GM21723 (cell line): ENCODE measurements at regions not wholly inside any gene's neighbourhood (a gene's known extent, or its start where the extent isn't known, plus 50 kb on each side); places are given as distances from the start of the nearest gene placed in this dataset.

Experiments
- ATAC-seq: cut with Tn5 transposase; IDR thresholded peaks from one replicate; pipeline ENCODE4 v1.9.1; 2021; ENCODE audit warnings: mild to moderate bottlenecking, moderate library complexity; ENCODE audit not compliant: unreplicated experiment

GRCh38 chrX:45894864-45895645 is 650.2 kb downstream of the ZNF674 start:
- ATAC-seq: no peak

DNA sequence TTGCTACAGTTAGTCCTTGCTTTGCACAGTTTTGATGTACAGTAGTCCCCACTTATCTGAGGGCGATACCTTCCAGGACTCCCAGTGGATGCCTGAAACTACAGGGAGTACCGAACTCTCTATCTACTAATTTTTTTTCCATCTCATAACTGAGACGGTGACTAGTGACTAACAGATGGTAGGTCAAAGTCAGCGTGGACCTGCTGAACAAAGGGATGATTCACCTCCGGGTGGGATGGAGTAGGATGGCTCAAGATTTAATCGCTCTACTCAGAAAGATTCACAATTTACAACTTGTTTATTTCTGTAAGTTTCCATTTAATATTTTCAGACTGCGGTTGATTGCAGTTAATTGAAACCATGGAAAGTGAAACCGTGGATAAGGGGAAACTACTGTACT is 655.8 kb downstream of the ZNF674 start:
- no peak for ATAC-seq

DNA sequence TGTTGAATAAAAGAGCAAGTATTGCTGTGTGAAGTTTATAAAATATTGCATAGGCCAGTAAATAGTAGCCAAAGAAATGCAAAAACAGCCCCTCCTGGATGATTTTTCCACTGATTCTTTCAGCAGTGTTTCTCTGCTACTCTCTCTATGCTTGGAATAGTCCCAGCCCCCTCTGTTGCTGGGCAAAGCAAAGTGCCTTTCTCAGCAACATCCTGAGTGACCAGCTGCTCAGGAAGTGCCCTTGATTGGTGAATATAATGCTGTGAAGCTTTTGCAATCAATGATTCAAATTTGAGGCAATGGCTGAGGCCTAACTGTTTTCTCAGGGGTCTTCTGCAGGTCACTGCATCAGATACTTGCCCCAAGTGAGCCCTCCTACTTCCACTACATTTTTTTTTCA is 656.7 kb downstream of the ZNF674 start:
- no peak for ATAC-seq

- ATAC-seq: no peak
Measured at GRCh38 chrX:45885931-45886330, 659.3 kb downstream of the ZNF674 start.

DNA sequence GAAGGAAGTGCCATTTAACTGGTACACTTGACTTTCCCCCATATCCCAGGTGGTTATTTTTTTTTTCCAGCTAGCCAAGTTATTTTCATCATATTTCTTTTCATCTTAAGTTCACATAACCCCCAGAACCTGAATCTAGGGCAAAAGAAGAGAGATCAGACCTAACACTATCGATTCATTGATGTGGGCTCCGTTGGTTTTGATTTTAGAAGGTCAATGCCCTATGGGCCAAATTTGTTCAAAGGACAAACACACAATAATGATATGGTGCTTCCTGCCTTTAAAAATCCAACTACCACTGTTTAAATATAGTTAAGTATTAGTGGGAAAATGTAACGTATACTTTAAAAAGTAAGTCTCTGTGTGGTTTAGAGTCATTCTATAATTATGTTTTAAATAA is 665.7 kb downstream of the ZNF674 start:
- no peak for ATAC-seq

DNA sequence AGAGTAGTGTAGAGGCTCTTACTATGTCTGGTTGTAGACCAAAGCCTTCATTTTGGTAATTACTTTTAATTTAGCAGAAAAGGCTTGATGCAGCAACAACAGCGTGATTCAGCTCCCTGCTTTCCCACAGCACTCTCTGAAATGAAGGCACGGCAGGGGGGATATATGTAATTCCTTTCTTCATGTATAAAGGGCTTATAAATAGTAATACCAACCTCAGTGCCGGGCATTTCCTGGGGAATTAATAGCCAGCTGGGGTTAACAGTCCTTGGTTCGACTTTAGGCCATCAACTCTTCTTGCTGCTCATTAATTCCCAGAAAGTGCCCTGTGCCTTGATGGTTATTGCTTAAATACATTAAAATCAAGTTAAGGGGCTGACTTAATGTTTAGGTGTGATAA is 669.0 kb downstream of the ZNF674 start:
- no peak for ATAC-seq

DNA sequence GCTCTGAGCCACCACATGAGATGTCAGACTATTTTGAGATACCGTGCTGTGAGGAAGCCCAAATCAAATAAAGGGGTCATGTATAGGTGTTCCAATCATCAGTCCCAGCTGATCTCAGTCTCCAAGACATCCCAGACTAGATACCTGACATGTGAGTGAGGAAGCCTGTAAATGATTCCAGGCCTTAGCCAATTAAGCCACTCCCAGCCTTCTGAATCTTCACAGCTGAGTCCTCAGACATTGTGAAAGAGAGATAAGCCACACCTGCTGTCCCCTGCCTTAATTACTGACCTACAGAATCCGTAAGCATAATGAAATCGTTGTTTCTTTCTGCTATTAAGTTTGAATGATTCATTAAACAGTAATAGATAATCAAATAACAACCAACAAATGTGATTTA is 671.4 kb downstream of the ZNF674 start:
- no peak for ATAC-seq

- no peak for ATAC-seq
Measured at GRCh38 chrX:45872480-45872879, 671.8 kb upstream of the DIPK2B start.

DNA sequence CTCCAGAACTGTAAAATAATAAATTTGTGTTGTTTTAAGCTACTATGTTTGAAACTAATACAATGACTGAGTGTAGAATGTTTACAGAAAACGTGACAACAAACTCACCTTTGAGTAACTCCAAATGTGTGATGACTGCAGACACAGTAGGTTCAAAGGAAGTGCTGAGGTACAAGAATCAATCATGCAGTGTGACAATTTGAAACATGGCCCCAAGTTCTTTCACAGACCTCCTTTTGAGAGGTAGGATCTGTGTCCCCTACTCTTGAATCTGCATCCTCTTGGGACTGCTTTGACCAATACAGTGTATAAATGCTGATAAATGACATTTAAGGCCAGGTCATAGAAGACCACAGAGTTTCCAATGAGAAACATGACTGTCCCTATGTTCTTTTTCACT is 667.7 kb upstream of the DIPK2B start:
- ATAC-seq: no peak

GRCh38 chrX:45862801-45863200 is 662.1 kb upstream of the DIPK2B start:
- ATAC-seq: no peak

DNA sequence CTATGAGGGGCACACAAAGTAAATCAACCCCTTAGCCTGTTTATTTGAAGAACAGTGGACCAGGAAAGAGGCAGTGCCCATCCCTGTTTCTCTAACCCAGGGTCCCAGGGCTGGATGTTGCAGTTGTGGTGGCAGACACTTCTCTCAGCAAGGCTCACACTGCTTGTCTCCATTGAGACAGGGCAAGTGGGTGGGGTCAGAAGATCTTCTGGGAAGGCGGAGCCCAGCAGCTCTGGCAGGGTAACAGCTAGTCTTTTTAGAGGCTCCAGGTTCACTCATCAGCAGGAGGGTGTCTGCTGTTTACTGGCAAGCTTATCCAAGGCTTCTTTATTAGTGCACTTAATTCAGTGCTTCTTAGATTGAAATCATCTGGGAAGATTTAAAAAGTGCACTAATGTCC is 659.8 kb upstream of the DIPK2B start:
- ATAC-seq: no peak

GRCh38 chrX:45859407-45859806 is 658.7 kb upstream of the DIPK2B start:
- ATAC-seq: no peak

GRCh38 chrX:45852884-45853283 is 652.2 kb upstream of the DIPK2B start:
- ATAC-seq: no peak

DNA sequence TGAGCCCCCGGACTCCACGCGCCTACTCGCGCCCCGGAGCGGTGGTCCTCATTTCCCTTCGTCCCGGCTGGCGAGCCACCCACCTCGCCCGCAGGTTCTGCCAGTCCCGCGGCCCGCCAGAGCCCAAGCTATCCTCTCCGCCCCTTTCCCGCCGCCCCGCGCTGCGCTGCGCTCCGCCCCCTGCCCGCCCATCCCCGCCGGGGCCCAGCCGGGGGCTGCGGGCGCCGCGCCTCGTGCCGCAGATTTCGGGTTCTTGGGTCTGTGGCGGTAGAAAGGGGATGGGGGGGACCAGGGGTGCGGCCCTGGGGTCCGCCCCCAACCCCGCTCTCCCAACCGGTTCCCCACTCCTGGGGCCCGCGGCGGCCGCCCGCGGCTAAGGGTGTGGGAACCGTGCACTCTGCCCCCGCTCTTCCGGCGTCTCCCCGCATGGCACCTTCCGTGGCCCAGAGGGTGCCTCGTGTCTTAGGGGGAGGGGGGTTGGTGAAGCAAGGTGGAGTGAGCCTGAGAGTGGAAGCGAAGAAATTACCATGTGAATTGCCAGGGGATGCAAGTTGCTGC is 650.8 kb upstream of the DIPK2B start:
- no peak for ATAC-seq

GRCh38 chrX:45850775-45851433 is 650.2 kb upstream of the DIPK2B start:
- no peak for ATAC-seq

DNA sequence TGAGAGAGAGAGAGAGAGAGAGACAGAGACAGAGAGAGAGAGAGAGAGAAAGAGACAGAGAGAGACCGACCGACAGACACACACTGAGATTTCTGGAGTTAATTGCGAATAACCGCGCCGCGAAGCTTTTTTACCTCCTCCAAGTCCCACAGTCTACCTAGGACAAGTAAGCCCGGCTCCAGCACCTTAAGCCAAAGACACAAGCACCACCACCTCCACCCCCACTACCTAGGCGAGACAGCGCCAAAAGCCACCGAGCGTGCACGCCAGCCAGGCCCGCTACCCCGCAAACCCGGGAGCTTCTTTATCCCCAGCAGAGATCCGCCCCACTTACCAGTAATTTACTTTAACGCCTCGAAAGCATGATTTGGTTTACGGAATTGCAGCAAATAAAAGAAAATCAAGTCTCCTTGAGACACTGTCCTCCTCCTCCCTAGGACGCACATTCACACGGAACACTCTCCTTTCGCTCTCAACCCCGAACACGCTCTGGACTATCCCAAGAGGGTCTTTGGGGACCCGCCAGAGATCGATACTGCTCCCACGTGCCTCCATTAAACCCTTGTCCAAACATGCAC is 649.6 kb upstream of the DIPK2B start:
- ATAC-seq: no peak

- ATAC-seq: no peak
Measured at GRCh38 chrX:45849261-45849862, 648.7 kb upstream of the DIPK2B start.

DNA sequence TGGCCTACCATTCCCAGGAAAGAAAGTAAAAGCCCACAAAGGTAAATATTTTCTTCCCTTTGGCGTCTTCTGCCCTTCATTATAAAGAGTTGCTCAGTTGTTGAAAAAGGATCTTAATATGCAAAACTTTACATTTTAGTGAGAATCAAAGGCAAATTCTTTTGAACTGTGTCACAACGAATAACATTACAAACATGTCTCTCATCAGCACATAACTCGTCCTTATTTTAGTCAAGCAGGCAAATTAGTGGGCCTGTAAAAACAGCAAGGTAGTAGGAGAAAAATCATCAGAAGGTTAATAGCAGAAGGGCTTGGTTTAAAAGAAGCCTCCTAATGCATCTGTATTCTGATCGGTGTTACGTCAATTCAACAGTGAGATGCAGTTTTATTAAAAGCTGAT is 647.3 kb upstream of the DIPK2B start:
- no peak for ATAC-seq

GRCh38 chrX:45846328-45846727 is 645.7 kb upstream of the DIPK2B start:
- no peak for ATAC-seq

- no peak for ATAC-seq
Measured at GRCh38 chrX:45845142-45845541, 644.5 kb upstream of the DIPK2B start.

DNA sequence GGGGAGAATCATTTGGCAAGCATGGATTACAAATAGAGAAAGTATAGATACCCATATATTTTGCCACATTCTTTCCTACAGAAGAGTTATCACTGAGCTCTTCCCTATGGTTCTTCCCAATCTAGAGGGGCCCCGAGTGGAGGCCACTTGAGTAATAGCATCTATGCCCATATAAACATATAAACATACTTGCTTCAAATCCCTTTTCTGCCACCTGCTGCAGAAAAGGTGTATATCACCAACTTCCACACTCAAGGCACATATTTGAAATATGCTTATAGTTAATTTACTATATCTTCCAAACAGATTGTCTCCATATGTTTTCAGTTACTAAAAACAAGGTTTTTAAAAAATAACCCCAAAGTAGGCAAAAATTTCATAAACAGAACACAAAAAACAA is 642.8 kb upstream of the DIPK2B start:
- ATAC-seq: no peak

GRCh38 chrX:45842926-45843315 is 642.2 kb upstream of the DIPK2B start:
- no peak for ATAC-seq
